Activated CD4-positive, CD25-positive, alpha-beta regulatory T cell treated with anti-CD3 and anti-CD28 coated beads, Interleukin-2, amount 50 U/mL, for 24 hours (primary cell): ENCODE measurements at regions not wholly inside any gene's neighbourhood (a gene's known extent, or its start where the extent isn't known, plus 50 kb on each side); places are given as distances from the start of the nearest gene placed in this dataset.
"Not testable (repeated sequence)": the region's sequence is repeated elsewhere in the genome, so short reads cannot be mapped to it uniquely, and the experiment has no call there.

Experiments used
- ATAC-seq, 2 donors: fragments of 150-1000 bp; cut with Tn5 transposase; one replicate each; pipeline ENCODE4 v1.10.0; 2021; ENCODE audit warnings: mild to moderate bottlenecking in 1 of 2, moderate library complexity in 1 of 2

DNA sequence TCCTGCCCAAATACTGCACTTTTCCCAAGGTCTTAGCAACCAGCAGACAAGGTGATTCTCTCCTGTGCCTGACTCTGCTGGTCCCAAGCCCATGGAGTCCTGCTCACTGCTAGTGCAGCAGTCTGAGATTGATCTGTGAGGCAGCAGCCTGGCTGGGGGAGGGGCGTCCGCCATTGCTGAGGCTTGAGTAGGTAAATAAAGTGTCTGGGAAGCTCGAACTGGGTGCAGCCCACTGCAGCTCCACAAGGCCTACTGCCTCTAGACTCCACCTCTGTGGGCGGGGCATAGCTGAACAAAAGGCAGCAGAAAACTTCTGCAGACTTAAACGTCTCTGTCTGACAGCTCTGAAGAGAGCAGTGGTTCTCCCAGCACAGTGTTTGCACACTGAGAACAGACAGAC, 258.7 kb downstream of the ABCC12 start:
- not testable (repeated sequence) for ATAC-seq

DNA sequence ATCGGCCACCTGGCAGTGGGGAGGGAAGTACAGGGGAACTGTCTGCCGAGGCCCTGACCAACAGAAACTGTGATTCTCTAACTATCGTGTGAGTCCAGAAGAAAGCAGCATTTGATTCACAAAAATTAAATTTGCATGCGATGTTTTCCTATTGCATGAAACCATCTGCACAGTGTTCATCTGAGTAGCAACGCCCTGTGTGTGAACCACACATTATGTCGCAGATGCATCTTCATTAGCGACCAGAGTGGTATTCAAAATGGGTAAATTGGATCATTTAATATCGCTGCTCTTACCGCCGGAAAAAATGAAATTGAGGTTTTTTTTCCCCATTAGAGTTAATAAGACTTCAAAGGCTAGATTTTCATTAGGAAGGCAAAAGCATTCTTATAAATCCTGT, 260.6 kb downstream of the ABCC12 start:
- ATAC-seq, result no peak

DNA sequence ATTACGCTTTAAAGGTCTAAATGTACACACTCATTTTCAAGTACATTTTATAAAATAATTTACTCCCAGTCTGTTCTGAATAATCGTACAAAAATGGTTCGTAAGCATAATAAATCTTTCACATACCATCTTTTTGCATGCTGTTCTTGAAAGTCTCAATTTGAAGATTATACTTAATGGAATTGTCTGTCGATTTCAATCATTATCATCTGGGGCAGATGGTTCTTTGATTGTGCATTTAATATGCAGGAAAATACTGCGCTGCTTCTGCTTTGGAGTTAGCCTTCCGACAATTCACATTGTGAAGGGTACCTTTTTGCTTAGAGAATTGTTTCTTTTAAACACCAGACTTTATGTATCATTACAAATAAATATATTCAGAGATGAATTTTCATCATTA, 262.8 kb downstream of the ABCC12 start:
- ATAC-seq, result no peak

DNA sequence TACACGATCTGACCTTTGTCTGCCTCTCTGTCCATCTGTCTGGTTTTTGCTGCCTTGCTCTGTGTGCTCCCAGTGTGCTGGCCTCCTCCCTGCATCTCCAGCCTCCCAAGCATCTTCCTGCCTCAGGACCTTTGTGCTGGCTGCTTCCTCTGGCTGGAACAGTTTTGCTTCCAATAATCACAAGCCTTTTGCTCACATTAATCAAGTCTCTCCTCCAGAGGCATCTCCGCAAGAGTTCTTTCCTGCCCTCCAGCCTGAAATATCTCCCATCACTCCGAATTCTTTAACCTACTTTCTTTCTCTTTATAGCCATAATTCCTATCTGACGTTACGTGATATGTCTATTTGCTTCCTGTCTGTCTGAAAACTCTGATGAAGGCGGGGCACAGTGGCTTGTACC, 267.1 kb downstream of the ABCC12 start:
- ATAC-seq, result no peak

DNA sequence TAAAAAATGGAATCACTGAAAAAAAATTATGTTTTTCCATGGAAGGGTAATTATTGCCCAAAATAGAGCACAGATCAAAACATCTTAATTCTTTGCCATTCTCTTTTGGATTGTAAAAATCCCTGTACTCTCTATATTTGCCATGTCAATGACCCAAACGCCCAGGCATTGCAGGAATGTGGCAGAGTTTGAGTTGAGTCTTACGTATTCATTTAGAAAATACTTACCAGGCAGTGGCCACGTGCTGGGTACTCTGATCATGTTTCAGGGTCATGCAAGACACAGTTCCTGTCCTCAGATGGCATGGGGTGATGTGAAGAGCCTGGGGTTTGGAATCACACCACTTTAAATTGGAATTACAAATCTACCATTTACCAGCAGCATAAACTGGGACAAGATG, 267.7 kb downstream of the ABCC12 start:
- ATAC-seq, result no peak

DNA sequence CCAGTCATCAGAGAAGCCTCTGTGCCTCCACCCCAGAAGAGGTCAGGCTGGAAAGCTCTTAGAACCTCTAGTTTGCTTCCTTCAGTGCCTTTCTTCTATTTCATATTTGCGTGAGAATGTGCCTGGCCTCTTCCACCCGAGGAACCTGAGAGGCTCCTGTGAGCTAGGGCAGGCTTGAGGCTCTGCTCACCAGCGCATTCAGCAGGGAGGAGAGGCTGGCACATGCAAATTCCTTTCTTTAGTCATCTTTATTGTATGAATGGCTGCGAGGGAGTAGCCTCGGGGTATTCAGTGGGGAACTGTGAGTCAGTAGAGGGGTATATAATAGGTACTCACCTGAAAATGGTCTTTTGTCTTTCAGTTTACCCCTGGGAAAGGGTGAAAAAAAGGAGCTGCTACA, 268.3 kb downstream of the ABCC12 start:
- ATAC-seq, result no peak

DNA sequence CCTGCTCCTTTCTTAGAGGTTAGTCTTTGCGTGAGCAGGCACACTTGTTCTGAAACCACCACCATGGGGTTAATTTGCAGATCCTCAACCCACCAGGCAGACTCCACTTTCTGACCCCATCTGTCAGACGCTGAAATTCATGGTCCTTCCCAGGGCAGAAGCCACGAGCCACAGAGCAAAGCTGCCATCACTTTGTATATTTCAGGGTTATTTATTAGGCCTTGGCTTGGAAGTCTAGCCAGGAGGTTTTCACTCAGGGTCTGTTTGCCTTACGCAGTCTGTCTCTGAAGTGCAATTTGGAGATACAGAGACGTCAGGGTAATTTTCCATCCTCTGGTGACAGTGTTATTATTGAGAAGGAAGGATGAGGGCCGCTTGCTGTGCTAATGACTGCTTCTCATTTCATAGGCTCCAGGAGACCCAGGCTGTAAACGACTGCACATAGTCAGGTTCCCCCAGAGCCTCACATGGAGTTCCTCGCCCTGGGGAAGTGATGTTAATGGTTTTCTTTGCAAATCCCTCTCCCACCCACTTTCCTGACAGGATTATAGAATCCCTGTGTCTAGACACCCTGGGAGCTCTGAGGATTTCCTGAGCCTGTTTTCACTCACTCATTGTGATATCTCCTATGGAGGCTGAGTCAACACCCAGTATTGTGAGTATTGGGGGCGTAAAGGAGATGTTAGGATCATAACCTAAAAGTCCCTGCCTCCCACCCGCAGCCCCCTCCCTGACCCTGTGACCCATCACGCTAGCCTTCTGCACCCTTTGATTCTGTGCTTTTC, 269.0 kb downstream of the ABCC12 start:
- no peak for ATAC-seq

DNA sequence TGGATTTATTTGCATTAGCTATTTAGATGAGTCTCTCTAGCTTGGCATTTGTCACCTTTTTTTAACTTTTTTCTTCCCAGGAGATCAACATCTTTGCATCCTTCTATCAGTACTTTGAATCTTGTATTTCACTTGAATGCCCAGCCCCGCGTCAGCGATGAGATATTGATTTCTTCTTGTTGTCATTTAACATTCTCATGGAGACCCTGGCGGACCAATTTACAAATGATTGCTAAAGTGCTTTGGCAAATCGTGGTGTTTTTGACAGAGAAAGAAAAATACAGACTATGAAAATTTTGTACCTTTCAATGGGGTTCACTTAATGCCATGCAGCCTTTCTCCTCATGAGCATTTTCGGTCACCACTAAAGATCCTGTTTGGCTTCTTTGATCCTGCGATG, 269.7 kb downstream of the ABCC12 start:
- ATAC-seq, result no peak

DNA sequence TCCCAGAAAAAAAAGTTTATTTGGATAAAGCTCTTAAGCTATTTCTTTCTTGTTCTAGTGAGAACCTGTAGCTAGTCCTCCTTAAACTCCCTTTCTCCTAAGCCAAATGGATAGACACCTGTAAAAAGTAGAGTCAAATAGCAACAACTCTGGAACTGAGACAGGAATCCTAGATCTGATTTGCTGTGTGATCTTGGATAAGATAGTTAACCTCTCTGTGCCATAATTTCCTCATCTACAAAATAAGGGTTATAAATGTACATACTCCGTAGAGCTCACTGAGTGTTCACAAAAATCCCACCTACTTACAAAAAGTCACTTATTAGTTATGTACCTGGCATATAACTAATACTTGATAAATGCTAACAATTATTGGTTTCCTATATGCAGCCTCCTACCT, 270.3 kb downstream of the ABCC12 start:
- no peak for ATAC-seq

DNA sequence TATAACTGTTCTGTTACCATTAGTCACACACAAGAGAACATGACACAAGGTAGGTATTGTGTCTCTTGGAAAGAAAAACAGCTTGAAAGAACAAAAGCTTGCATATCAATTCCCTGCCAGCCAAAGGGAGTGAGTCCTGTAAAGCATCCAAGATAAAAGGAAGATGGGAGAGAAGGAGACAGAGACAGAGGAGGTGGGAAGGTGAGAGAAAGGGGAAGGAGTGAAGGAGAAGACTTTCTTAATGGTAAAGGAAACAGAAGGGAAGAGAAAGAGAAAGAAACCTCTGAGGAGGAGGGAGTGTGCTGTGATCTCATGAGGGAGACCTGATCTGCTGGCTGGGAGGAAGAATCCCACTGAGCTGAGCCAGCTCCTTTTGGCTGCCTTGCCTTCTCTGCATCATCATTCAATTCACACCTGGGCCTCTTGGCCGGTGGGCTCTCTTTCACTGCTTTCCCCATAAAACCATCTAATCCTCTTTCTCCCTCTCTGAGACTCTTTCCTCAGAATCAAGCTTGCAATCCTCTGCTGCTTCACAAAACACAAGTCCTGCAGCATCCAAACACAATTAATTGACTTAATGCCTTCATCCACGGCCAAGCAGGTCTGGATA, 271.6 kb downstream of the ABCC12 start:
- ATAC-seq, result no peak

DNA sequence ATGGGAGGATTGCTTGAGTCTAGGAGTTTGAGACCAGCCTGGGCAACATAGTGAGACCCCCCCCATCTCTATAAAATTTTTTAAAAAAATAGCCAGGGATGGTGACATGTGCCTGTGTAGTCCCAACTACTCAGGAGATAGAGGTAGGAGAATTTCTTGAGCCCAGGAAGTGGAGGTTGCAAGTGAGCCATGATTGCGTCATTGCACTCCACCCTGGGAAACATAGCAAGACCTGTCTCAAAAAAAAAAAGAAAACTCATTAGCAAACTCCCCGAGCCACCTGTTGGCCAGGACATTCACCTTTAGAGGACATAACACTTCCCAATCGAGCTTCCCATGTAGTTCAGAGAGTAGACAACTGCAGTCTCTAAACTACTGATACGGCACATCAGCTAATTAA, 274.2 kb downstream of the ABCC12 start:
- no peak for ATAC-seq

DNA sequence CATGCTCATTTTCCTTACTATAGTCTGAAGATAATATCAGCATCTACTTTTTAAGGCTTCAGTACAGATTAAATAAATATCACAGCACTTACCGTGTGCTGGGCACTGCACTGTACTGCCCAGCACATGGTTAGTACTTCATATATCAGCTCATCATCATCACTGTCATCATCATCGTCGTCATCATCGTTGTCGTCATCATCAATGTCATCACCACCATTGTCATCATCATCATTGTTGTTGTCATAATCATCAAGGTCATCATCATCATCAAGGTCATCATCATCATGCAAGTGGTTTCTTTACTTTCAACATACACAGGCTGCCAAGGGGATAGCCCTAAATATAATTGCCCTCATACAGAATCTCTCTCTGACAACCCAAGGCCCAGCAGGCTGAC, 275.1 kb downstream of the ABCC12 start:
- no peak for ATAC-seq

DNA sequence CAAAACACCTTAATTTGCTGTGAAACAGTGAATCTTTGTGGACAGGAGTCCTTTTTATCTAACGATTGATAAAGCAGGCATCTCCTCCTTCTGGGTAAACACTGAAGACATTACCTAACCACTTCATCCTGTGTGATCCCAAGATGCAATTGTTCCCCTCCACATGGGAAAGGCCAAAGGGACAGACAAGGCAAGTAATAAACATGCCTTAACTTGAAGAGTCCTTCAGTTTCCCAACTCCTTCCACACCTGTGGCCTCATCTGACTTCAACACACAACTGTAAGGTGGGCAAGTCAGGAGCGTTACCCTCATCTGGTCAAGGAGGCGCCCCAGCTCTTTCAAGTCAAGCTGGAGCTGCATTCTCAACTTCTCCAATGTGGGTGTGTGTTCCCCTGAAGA, 278.6 kb downstream of the ABCC12 start:
- no peak for ATAC-seq

DNA sequence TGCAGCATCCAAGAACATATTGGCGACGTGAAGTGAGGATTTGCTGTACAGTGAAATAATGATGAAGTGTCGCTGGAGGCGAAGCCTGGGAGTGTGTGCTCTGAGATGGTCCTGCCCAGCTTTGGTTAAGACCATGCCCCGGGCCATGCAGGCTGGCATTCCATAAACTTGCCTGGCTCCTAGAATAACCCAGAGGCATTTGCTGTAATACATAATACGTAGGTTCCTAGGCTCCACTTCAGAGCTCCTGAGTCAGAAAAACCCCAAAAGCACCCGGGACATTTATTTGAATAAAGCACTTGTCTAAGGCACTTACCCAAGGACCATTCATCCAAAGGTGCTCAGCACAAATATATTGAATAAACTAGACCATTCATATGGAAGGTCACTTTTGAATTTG, 279.3 kb downstream of the ABCC12 start:
- ATAC-seq, result no peak

DNA sequence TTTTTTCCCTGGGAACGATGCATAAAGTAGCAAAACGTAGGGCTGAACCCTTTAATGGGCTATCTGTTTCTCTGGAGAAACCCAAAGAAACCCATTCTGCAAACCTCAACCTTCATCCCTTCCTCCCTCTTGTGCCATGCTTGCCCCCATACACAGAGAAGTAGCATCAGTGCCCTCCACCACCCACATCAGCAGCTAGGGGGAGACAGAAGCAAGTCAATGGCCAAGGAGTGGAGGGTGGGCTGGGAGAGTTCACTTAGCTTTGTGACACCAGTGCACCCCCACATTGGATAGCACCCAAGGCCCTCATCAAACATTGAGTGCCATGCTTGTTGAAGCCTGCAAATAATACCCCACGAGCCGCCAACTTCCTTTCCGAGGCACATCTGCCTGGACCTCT, 282.4 kb downstream of the ABCC12 start:
- ATAC-seq, result no peak

DNA sequence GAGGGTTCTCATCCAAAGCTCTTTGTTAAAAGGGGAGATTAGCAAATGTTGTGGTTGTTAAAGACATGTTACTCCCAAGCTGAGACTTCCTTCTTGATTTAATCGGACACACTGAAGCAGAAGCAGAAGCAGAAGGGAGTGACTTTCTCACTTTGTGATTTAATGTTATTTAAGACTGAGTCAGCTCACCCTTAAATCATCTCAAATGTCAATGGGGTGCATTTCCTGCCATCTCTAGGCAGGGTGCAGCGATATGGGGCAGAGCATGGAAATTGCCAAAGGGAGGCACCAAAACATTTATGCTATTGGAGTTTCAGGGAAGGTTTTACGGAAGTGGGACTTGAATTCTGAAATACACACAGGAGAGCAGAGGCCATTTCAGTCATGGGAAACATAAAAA, 283.6 kb downstream of the ABCC12 start:
- ATAC-seq, result no peak

DNA sequence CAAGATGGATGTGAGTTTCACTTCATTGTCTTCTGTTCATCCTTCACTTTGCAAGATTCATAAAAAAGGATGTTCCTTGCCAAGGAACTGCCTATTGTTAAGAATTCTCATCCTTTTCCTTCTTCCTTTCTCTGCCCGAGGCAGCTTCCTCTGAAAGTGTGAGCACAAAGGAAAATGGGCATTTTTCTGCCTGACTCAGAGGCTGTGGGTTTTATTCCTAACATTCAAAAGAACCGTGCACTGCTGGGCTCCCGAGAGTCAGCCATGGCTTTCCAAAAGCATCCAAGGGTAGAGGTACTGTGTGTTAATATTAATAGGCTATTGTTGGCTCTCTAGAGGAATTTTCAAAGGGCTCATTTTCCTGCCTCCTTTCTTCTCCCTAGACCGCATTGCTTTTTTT, 289.4 kb downstream of the ABCC12 start:
- ATAC-seq, result no peak

DNA sequence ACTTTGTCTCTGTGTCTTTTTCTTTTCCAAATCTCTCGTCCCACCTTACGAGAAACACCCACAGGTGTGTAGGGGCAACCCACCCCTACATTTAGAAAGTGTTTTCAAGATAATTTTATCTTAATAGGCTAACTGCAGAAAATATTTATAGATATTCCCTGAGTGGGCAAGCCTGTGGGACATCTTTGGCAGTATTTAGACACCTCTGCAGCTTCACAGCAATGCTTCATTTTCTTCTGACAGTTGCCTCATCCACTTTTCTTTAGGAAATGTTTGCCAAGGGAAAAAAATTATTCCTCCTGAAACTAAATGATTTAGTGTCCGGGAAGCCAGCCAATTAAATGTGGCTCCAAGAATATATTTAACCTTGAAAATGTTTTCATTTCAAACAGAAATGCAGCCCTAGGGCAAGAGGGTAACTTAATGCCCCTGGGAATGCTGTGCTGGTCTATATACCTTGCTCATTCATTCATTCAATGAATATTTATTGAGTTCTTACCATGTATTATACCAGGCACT, 290.4 kb downstream of the ABCC12 start:
- no peak for ATAC-seq

DNA sequence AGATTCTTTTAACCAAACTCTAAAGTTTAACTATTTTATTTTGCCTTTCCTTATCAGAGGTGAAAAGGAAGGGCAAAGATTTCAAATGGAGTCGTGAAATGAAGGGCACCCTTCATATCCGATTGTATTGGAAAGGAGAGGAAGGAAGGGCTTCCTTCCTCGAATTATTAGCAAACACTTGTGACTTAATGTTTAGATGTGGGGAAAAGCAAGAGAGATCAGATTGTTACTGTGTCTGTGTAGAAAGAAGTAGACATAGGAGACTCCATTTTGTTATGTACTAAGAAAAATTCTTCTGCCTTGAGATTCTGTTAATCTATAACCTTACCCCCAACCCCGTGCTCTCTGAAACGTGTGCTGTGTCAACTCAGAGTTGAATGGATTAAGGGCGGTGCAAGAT, 291.5 kb downstream of the ABCC12 start:
- ATAC-seq, result not testable (repeated sequence)

DNA sequence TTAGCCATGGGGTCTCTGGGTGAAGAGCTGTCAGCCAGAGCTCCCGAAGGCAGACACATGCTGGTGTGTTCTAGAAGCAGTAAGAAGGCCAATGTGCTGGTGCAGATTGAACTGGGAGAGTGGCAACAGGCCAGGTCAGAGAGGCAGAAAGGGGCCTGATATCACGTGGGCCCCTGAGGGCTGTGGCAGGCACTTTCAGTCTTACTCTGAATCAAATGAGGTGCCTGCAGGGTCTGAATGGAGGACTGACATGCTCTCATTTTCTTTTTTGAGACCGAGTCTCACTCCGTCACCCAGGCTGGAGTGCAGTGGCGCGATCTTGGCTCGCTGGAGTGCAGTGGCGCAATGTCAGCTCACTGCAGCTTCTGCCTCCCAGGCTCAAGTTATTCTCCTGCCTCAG, 293.8 kb downstream of the ABCC12 start:
- no peak for ATAC-seq

DNA sequence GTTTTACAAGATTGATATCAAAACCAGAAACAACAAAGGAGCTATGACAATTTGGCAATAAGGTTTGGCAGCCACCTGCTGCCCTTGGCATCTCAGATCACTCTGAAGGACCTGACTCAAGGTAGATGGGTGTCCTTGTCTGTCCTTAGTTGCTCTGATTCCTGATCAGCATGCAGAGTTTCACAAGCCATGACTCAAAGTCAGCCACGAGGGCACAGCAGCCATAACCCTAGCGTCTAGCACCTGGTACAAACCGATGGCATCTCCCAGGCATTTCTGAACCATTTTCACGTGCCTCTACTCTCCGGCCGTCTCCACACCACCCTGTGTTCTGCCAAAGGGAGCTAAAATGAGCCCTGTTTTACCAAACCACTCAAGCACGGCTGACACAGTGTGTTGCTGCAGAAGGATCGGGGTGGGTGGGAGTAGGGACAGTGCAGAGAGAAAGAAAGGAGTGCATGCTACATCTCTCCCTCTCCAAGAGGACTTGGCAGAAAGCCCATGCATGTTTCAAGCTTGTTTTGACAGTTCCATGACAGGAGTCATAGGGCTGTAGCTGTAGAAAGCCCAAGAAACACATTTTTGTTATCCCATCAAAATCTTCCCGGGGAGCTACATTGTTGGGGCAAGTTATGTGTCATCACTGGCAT, 297.3 kb downstream of the ABCC12 start:
- no peak for ATAC-seq

DNA sequence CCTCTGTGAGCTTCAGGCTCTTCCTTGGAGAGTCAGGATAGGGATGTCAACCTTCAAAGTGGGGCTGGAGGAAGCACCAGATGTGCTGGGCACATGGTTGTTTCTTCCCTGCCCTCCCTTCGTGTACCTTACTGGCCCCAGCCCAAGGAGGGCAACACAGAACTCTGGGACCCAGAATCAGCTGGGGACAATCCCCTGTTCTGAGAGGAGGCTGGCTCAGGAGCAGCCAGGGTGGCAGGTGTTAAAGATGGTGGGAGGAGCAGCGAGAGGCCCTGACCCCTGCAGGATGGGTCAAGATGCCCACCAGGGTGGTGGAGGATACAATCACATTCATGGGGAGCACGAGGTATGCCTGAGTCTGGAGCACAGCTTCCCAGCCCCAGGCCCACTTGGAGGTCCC, 300.4 kb downstream of the ABCC12 start:
- no peak for ATAC-seq

DNA sequence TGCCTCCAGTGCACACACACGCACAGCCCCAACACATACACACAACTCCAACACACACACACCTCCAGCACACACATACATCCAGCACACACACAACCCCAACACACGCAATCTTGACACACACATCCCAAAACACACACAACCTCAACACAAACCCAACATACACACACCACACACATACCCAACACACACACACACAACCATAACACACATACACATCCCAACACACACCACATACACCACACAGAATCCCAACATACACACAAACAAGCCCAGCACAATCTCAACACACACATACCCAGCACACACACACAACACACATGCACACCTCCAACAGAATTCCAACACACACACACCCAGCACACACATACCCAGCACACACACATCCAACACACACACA, 301.1 kb downstream of the ABCC12 start:
- no peak for ATAC-seq

DNA sequence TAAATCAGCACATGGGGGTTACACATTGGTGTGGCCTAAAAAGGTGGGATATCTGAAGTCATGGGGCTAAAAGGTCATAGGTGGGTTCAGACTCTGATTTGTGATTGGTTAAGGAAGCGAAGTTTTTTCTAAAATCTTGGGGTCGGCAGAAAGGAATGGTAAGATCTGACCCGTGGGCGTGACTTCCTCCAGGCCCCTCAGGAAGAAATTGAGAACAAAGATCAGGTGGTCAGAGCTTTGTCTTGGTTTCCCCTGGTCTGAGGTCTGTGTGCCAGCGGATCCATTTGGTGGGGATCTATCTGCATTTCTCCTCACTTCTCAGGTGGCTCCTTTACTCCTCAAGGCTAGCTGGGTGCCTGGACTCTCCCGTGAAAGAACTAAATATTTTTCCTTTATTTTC, 302.8 kb downstream of the ABCC12 start:
- ATAC-seq, result no peak
